KMS-11 (cell line): ENCODE measurements at regions not wholly inside any gene's neighbourhood (a gene's known extent, or its start where the extent isn't known, plus 50 kb on each side); places are given as distances from the start of the nearest gene placed in this dataset.

Experiments
- H2AFZ ChIP-seq: fragments of 200-600 bp; sonication (generic); 2 replicates; pipeline ENCODE4 v1.6.1; 2016; ENCODE audit warnings: antibody characterized with exemption, mixed run types, low read depth
- H3K27ac ChIP-seq: fragments of 200-600 bp; sonication (generic); 2 replicates; pipeline ENCODE4 v1.6.1; 2016; ENCODE audit warnings: mild to moderate bottlenecking, mixed run types
- H3K27me3 ChIP-seq: fragments of 200-600 bp; sonication (generic); 2 replicates; pipeline ENCODE4 v1.6.1; 2017; ENCODE audit warnings: mild to moderate bottlenecking, low read depth, mixed run types, moderate library complexity; ENCODE audit not compliant: insufficient read depth
- H3K36me3 ChIP-seq: fragments of 200-600 bp; sonication (generic); 2 replicates; pipeline ENCODE4 v1.6.1; 2017; ENCODE audit warnings: mild to moderate bottlenecking, mixed run types; ENCODE audit not compliant: insufficient read depth
- H3K4me1 ChIP-seq: fragments of 200-600 bp; sonication (generic); 2 replicates; pipeline ENCODE4 v1.6.1; 2016; ENCODE audit warnings: mild to moderate bottlenecking, low read depth, mixed run types; ENCODE audit not compliant: poor library complexity, severe bottlenecking
- H3K4me2 ChIP-seq: fragments of 200-600 bp; sonication (generic); 2 replicates; pipeline ENCODE4 v1.7.0; 2016; ENCODE audit warnings: mild to moderate bottlenecking, mixed run types
- H3K4me3 ChIP-seq: fragments of 200-600 bp; sonication (generic); IDR thresholded peaks from 2 replicates; pipeline ENCODE4 v1.6.1; 2017; ENCODE audit warnings: low read depth, low read length, mixed read lengths; ENCODE audit not compliant: insufficient read depth
- H3K79me2 ChIP-seq: fragments of 200-600 bp; sonication (generic); 2 replicates; pipeline ENCODE4 v1.6.1; 2016; ENCODE audit warnings: low read depth, mixed run types; ENCODE audit not compliant: insufficient read depth
- H3K9ac ChIP-seq: fragments of 200-600 bp; sonication (generic); 2 replicates; pipeline ENCODE4 v1.6.1; 2016; ENCODE audit warnings: mild to moderate bottlenecking, mixed run types
- H4K20me1 ChIP-seq: fragments of 200-600 bp; sonication (generic); 2 replicates; pipeline ENCODE4 v1.6.1; 2016; ENCODE audit warnings: mild to moderate bottlenecking, mixed run types; ENCODE audit not compliant: insufficient read depth
- CTCF ChIP-seq: fragments of 200-600 bp; sonication (generic); conservative IDR thresholded peaks from 2 replicates; pipeline ENCODE4 v1.6.1; 2017; ENCODE audit warnings: low read depth, mild to moderate bottlenecking, antibody characterized with exemption, low read length, moderate library complexity, mixed read lengths

- H4K20me1 ChIP-seq, result no peaks in the 10 kb centered on the region
- TF ChIP-seq CTCF, result no peak
- H3K27me3 ChIP-seq, result no peaks in the 10 kb centered on the region
- H3K36me3 ChIP-seq, result no peaks in the 10 kb centered on the region
- H3K27ac ChIP-seq, result no peak overlapping the region
- H3K9ac ChIP-seq, result no peak overlapping the region
- no peak overlapping the region for H3K4me2 ChIP-seq
- no peak overlapping the region for H3K4me3 ChIP-seq
- no peak overlapping the region for H2AFZ ChIP-seq
- no peaks in the 10 kb centered on the region for H3K79me2 ChIP-seq
- H3K4me1 ChIP-seq, result no peaks in the 10 kb centered on the region
Measured at GRCh38 chrX:139121616-139122286, 408.8 kb upstream of the F9 start.

GRCh38 chrX:139120760-139121159 lies 409.2 kb upstream of the FGF13 start:
- Histone ChIP-seq H3K4me1 (no peaks in the 10 kb centered on the region), H3K27ac (no peak overlapping the region), H3K79me2 (no peaks in the 10 kb centered on the region), H3K4me3 (no peak overlapping the region), H3K27me3 (no peaks in the 10 kb centered on the region), H3K4me2 (no peak overlapping the region), H3K36me3 (no peaks in the 10 kb centered on the region), H2AFZ (no peak overlapping the region), H3K9ac (no peak overlapping the region), H4K20me1 (no peaks in the 10 kb centered on the region)
- no peak for TF ChIP-seq CTCF

GRCh38 chrX:139113708-139114107 lies 402.2 kb upstream of the FGF13 start:
- Histone ChIP-seq H3K4me3 (no peak overlapping the region), H3K9ac (no peak overlapping the region), H4K20me1 (no peaks in the 10 kb centered on the region), H3K27ac (no peak overlapping the region), H3K4me1 (no peaks in the 10 kb centered on the region), H2AFZ (no peak overlapping the region), H3K4me2 (no peak overlapping the region), H3K27me3 (no peaks in the 10 kb centered on the region), H3K36me3 (no peaks in the 10 kb centered on the region), H3K79me2 (no peaks in the 10 kb centered on the region)
- TF ChIP-seq CTCF, result no peak

DNA sequence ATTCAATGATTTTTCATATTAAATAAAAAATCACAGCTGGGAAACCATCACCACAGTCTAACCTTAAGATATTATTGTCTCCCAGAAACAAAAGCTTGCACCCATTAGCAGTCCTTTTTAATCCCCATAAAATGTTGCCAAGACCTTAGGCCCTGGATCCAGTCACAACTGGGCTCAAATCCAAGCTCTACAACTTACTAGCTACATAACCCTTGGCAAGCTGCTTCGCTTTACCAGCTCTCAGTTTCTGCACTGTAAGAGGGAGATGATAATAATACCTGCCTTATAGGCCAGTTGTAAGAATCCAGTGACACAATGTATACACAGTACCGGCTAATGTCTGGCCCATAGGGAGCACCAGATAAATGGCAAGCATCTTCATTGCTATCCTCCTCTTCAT lies 400.9 kb upstream of the FGF13 start:
- no peaks in the 10 kb centered on the region for H4K20me1 ChIP-seq
- H2AFZ ChIP-seq, result no peak overlapping the region
- no peaks in the 10 kb centered on the region for H3K4me1 ChIP-seq
- no peak overlapping the region for H3K9ac ChIP-seq
- H3K27me3 ChIP-seq, result no peaks in the 10 kb centered on the region
- H3K79me2 ChIP-seq, result no peaks in the 10 kb centered on the region
- TF ChIP-seq CTCF, result no peak
- H3K4me3 ChIP-seq, result no peak overlapping the region
- H3K27ac ChIP-seq, result no peak overlapping the region
- H3K4me2 ChIP-seq, result no peak overlapping the region
- H3K36me3 ChIP-seq, result no peaks in the 10 kb centered on the region
